GM12874 (cell line): ENCODE measurements at regions not wholly inside any gene's neighbourhood (a gene's known extent, or its start where the extent isn't known, plus 50 kb on each side); places are given as distances from the start of the nearest gene placed in this dataset.

Experiments
- CTCF ChIP-seq: IDR thresholded peaks from 2 replicates; pipeline ENCODE4 v1.5.1; 2011; ENCODE audit warnings: low read depth, mild to moderate bottlenecking, control low read depth, low read length, moderate library complexity; ENCODE audit not compliant: insufficient read depth

- no peak for TF ChIP-seq CTCF
These were observed 232.0 kb upstream of the DCN start for GRCh38 chr12:91414636-91415035.

DNA sequence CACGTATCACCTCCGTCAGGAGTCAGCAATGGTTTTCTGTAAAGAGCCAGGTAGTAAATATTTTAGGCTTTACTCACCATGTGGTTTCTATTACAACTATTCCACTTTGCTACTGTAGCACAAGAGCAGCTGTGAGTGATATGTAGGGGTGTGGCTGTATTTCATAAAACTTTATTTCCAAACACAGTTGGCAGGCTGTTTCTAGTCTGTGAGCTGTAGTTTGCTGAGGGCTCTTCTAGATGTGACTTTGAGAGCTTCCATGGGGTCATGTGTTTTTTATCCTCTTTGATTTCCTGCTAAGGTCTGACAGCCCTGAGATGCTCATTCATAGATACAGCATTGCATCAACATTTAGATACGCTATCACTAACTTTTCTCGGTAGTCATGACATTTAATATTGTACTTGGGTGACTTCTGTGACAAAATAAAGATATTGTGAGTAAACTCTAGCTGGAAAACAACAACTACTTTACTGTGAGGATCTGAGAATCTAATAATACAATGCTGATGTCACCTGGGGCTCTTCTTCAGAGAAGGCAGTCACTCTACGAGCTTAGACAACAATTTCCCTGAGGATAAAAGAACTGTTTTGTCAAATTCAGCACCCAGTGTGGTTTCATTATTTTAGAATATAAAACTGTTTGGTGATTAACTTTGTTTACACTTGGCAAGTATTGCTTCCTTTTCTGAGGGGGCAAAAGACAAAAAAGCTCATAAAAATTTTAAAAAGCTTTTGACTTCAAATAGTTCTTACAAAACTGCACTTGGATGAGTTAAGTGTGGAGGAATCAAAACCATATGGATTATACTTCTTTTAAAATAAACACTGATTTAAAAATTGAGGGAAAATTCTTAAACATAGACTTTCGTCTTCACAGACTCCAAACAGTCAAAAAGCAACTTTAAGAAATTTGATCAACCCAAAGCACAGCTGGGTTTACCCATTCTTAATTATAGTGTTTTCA lies 231.2 kb upstream of the DCN start:
- no peak for TF ChIP-seq CTCF

DNA sequence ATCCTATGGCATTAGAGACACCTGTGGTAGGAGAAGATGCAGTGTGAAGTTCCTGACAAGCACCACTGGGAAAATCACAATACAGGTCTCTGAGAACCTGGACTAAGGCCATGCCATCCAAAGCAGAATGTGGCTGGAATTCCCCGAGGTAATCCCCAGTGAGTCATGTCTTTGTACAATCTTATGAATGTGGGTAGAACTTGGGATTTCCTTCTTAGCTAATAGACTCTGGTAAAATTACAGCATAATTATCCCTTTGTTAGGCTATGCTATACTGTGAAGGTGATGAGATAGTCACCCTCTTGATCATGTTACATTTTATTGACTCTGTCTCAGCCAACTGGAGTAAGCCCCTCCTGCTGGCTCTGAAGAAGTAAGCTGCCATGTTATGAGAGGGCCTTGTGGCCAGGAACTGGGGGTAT lies 224.3 kb upstream of the DCN start:
- no peak for TF ChIP-seq CTCF

DNA sequence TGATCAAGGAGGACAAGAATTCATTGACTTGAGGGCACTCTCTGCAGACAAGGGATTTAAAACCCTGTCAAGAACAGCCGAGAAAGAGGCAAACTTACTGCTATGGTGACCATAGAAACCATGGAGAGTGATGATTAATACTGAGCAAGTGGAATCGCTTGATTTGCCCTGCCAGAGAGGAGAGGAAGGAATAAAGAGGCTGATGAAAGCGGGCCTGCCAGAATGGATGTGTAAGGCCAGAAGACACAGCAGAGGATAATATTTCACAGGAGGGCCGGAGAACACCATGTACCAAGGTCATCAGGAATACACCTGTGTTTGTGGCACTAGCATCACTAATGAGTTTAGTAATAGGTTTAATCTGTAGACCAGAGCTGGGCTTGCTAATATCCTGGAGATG lies 221.8 kb upstream of the DCN start:
- no peak for TF ChIP-seq CTCF

DNA sequence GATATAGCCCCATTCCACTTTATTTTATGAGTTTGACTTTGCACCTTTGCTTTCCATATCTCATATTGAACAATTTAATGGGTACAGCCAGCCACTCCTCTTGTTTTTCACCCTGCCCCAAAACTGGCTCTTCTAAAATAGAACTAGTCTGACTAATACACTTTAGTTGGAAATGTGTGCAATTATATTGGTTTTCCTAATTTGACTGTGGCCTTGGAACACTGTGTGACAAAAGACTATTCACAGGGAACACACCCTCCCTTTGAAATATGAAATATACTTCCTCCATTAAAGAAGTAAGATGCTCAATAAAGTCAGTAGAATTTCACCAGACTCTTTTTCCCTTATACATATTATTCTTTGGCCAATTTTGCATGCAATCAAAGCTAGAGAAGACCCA lies 218.6 kb upstream of the DCN start:
- no peak for TF ChIP-seq CTCF

DNA sequence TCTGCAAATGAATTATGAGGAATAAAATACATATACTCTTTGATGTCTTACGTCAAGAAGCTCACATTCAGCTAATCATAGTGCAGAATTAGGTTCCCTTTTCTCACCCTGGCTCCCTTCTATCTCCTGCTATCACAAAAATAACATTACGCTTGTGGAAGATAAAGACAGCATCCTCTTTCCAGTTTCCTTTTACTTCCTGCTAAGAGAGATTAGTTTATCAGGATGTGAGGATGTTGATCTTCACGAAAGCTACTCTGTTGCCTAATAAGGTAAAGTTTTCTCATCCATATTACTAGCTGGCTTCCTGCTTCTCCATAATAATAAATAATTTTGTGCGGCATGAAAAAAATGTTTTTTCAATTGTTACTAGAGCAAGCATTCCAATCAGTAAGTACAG lies 217.7 kb upstream of the DCN start:
- no peak for TF ChIP-seq CTCF

DNA sequence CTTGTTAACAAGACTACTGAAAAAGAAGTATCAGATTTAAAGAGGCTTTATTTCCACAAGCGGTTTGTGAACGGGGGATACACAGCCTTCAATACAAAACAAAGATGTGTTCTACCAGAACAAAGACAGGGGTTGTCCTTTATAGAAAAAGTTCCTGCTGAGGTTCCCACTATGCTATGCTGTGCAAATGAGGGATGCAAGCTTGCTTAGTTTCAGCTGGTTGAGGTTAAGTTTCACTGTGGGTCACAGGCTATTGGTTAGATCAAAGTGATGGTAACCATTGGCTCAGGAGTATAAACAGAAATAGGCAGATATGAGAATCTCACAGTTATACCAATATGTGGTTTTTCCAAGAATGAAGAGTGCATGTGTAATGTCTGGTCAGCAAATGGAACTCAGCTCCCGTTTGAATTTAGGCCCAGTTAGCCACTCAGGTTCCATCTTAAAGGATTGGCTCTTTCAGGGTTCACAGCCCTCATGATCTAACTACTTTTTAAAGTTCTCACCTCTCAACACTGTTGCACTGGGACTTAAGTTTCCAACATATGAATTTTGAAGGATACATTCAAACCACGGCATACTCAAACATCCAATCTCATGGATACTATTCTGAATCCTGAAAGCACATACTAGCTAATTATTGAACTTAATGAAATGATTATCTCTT lies 215.4 kb upstream of the DCN start:
- no peak for TF ChIP-seq CTCF
